Stomach smooth muscle (tissue), 2 donors: ENCODE measurements at regions not wholly inside any gene's neighbourhood (a gene's known extent, or its start where the extent isn't known, plus 50 kb on each side); places are given as distances from the start of the nearest gene placed in this dataset.
"Not testable (repeated sequence)": the region's sequence is repeated elsewhere in the genome, so short reads cannot be mapped to it uniquely, and the experiment has no call there.

Experiments used
- H3K27ac ChIP-seq: one replicate; pipeline ENCODE4 v1.7.0; 2013; ENCODE audit warnings: mild to moderate bottlenecking, low read length, inconsistent platforms
- H3K27me3 ChIP-seq, 2 donors: one replicate each; pipeline ENCODE4 v1.7.0; 2013; ENCODE audit warnings: low read length in 2 of 2; ENCODE audit not compliant: insufficient read depth in 2 of 2, control insufficient read depth in 1 of 2
- H3K36me3 ChIP-seq, 2 donors: one replicate each; pipeline ENCODE4 v1.7.0; 2013; ENCODE audit warnings: low read length in 2 of 2; ENCODE audit not compliant: control insufficient read depth in 2 of 2, insufficient read depth in 2 of 2
- H3K4me1 ChIP-seq: one replicate; pipeline ENCODE4 v1.7.0; 2013; ENCODE audit warnings: low read length; ENCODE audit not compliant: control insufficient read depth, insufficient read depth
- H3K4me3 ChIP-seq, 2 donors: one replicate each; pipeline ENCODE4 v1.7.0; 2013; ENCODE audit warnings: low read length in 2 of 2
- H3K9ac ChIP-seq, 2 donors: one replicate each; pipeline ENCODE4 v1.7.0; 2013; ENCODE audit warnings: low read length in 2 of 2, mild to moderate bottlenecking in 1 of 2
- H3K9me3 ChIP-seq, 2 donors: one replicate each; pipeline ENCODE4 v1.7.0; 2013; ENCODE audit warnings: low read length in 2 of 2; ENCODE audit not compliant: control insufficient read depth in 2 of 2
- donor health status: healthy.
- donor health status: Pancreatic carcinoma.

- H3K9ac ChIP-seq, H3K9me3 ChIP-seq, H3K27me3 ChIP-seq, H3K36me3 ChIP-seq, H3K27ac ChIP-seq, H3K4me3 ChIP-seq, H3K4me1 ChIP-seq: not testable (repeated sequence)
Measured at GRCh38 chr5:58308384-58308783, 151.5 kb downstream of the PLK2 start.

- Histone ChIP-seq H3K27me3 (no peaks in the 10 kb centered on the region), H3K9ac (no peak overlapping the region), H3K27ac (no peak overlapping the region), H3K4me3 (no peak overlapping the region), H3K9me3 (no peaks in the 10 kb centered on the region), H3K36me3 (no peaks in the 10 kb centered on the region), H3K4me1 (no peaks in the 10 kb centered on the region)
Measured at GRCh38 chr5:58300346-58300895, 159.5 kb downstream of the PLK2 start.

GRCh38 chr5:58299256-58299655 lies 160.6 kb downstream of the PLK2 start:
- H3K36me3 ChIP-seq, result no peaks in the 10 kb centered on the region
- H3K4me3 ChIP-seq, result no peak overlapping the region
- no peaks in the 10 kb centered on the region for H3K27me3 ChIP-seq
- no peaks in the 10 kb centered on the region for H3K4me1 ChIP-seq
- no peak overlapping the region for H3K9ac ChIP-seq
- no peak overlapping the region for H3K27ac ChIP-seq
- H3K9me3 ChIP-seq, result no peaks in the 10 kb centered on the region

- Histone ChIP-seq H3K9ac (no peak overlapping the region), H3K4me1 (no peaks in the 10 kb centered on the region), H3K36me3 (no peaks in the 10 kb centered on the region), H3K27ac (no peak overlapping the region), H3K4me3 (no peak overlapping the region), H3K9me3 (no peaks in the 10 kb centered on the region), H3K27me3 (no peaks in the 10 kb centered on the region)
Measured at GRCh38 chr5:58294598-58295305, 165.1 kb downstream of the PLK2 start.

- H3K27ac ChIP-seq, H3K9ac ChIP-seq, H3K4me1 ChIP-seq, H3K4me3 ChIP-seq, H3K36me3 ChIP-seq, H3K27me3 ChIP-seq, H3K9me3 ChIP-seq: not testable (repeated sequence)
Measured at GRCh38 chr5:58288275-58288674, 171.6 kb downstream of the PLK2 start.

GRCh38 chr5:58286741-58287140 lies 173.1 kb downstream of the PLK2 start:
- H3K36me3 ChIP-seq, result no peaks in the 10 kb centered on the region
- no peaks in the 10 kb centered on the region for H3K27me3 ChIP-seq
- H3K9me3 ChIP-seq, result no peaks in the 10 kb centered on the region
- H3K4me1 ChIP-seq, result no peaks in the 10 kb centered on the region
- H3K9ac ChIP-seq, result no peak overlapping the region
- H3K4me3 ChIP-seq, result no peak overlapping the region
- H3K27ac ChIP-seq, result no peak overlapping the region

- Histone ChIP-seq H3K4me1 (no peaks in the 10 kb centered on the region), H3K36me3 (no peaks in the 10 kb centered on the region), H3K27me3 (no peaks in the 10 kb centered on the region), H3K9me3 (no peaks in the 10 kb centered on the region), H3K9ac (no peak overlapping the region), H3K27ac (no peak overlapping the region), H3K4me3 (no peak overlapping the region)
Measured at GRCh38 chr5:58285900-58286299, 174.0 kb downstream of the PLK2 start.

GRCh38 chr5:58284886-58285285 lies 175.0 kb downstream of the PLK2 start:
- Histone ChIP-seq H3K4me3 (no peak overlapping the region), H3K27ac (no peak overlapping the region), H3K27me3 (no peaks in the 10 kb centered on the region), H3K9me3 (no peaks in the 10 kb centered on the region), H3K36me3 (no peaks in the 10 kb centered on the region), H3K9ac (no peak overlapping the region), H3K4me1 (no peaks in the 10 kb centered on the region)

GRCh38 chr5:58281189-58281588 lies 178.7 kb downstream of the PLK2 start:
- H3K36me3 ChIP-seq, result no peaks in the 10 kb centered on the region
- H3K4me3 ChIP-seq, result no peak overlapping the region
- no peaks in the 10 kb centered on the region for H3K4me1 ChIP-seq
- peaks cover 0 to 5% of the 10 kb centered on the region in 2 donors for H3K9me3 ChIP-seq
- H3K27ac ChIP-seq, result no peak overlapping the region
- no peaks in the 10 kb centered on the region for H3K27me3 ChIP-seq
- no peak overlapping the region for H3K9ac ChIP-seq

GRCh38 chr5:58279259-58279658 lies 180.6 kb downstream of the PLK2 start:
- Histone ChIP-seq H3K36me3 (no peaks in the 10 kb centered on the region), H3K4me3 (no peak overlapping the region), H3K4me1 (no peaks in the 10 kb centered on the region), H3K27ac (no peak overlapping the region), H3K9ac (no peak overlapping the region), H3K27me3 (no peaks in the 10 kb centered on the region), H3K9me3 (peaks cover 0 to 5% of the 10 kb centered on the region in 2 donors)

GRCh38 chr5:58276431-58276830 lies 183.5 kb downstream of the PLK2 start:
- no peak overlapping the region for H3K9ac ChIP-seq
- no peak overlapping the region for H3K27ac ChIP-seq
- H3K4me1 ChIP-seq, result no peaks in the 10 kb centered on the region
- H3K9me3 ChIP-seq, result peaks cover 0 to 5% of the 10 kb centered on the region in 2 donors
- no peak overlapping the region for H3K4me3 ChIP-seq
- no peaks in the 10 kb centered on the region for H3K27me3 ChIP-seq
- no peaks in the 10 kb centered on the region for H3K36me3 ChIP-seq
